Endothelial cell of umbilical vein (primary cell): ENCODE measurements at regions not wholly inside any gene's neighbourhood (a gene's known extent, or its start where the extent isn't known, plus 50 kb on each side); places are given as distances from the start of the nearest gene placed in this dataset.

Source experiments
- BruUV-seq: library from RNA; stranded (reverse); fragments of 400-500 nt; replicated peaks from 2 replicates; lab custom pipeline; 2021; lab: Mats Ljungman, UMichigan
- CTCF ChIA-PET: fragments of 300-600, 350-600 bp; sonication (Branson Sonifier 250); formaldehyde crosslinking; loops from one replicate; lab custom pipeline; 2021; ENCODE audit warnings: antibody characterized with exemption, inconsistent platforms; lab: Charles Lee
- POLR2A ChIA-PET: fragments of 300-600, 350-600 bp; sonication (Branson Sonifier 250); formaldehyde crosslinking; loops from one replicate; lab custom pipeline; 2021; ENCODE audit warnings: antibody characterized with exemption, inconsistent platforms; lab: Charles Lee
- DNase-seq: peaks from one replicate; pipeline ENCODE4 v3.0.0-alpha.2; 2011; ENCODE audit warnings: low read depth, low spot score
- FAIRE-seq: peaks from 2 replicates; lab custom pipeline; 2011; peaks lifted over from hg19 to GRCh38; lab: Jason Lieb, UNC
- H2AFZ ChIP-seq: 2 replicates; pipeline ENCODE4 v1.6.0; 2012; ENCODE audit warnings: low read depth, low read length, control low read depth, inconsistent platforms
- H3K27ac ChIP-seq: 2 replicates; pipeline ENCODE4 v1.5.1; 2011; ENCODE audit warnings: low read depth, mild to moderate bottlenecking, control low read depth, low read length, moderate library complexity; ENCODE audit not compliant: insufficient read depth
- H3K27me3 ChIP-seq, 2 experiments: 2 replicates each; pipeline versions ENCODE4 v1.6.0 to v1.6.1; 2011; ENCODE audit warnings: low read length in 2 of 2, mixed read lengths in 1 of 2; ENCODE audit not compliant: control insufficient read depth in 2 of 2, insufficient read depth in 2 of 2
- H3K36me3 ChIP-seq, 2 experiments: 2 replicates in 1 of 2; 3 replicates in 1 of 2; pipeline ENCODE4 v1.5.1; 2011; ENCODE audit warnings: low read length in 2 of 2, mild to moderate bottlenecking in 1 of 2, moderate library complexity in 1 of 2; ENCODE audit not compliant: control insufficient read depth in 2 of 2, insufficient read depth in 2 of 2; ENCODE audit errors: extremely low read depth in 1 of 2
- H3K4me1 ChIP-seq: 3 replicates; pipeline ENCODE4 v1.5.1; 2011; ENCODE audit warnings: mild to moderate bottlenecking, low read length; ENCODE audit not compliant: control insufficient read depth, insufficient read depth; ENCODE audit errors: extremely low read depth
- H3K4me2 ChIP-seq: 2 replicates; pipeline ENCODE4 v1.6.1; 2011; ENCODE audit warnings: low read length, control low read depth, mixed read lengths; ENCODE audit not compliant: insufficient read depth
- H3K4me3 ChIP-seq, 3 experiments: fragments of 200-600 bp in 1 of 3; sonication (generic), shearing (Covaris generic) in 1 of 3; replicated peaks in 1 of 3; 2 replicates each; pipeline ENCODE4 v1.5.1; 2011 to 2016; ENCODE audit warnings: control low read depth in 3 of 3, low read length in 3 of 3, mild to moderate bottlenecking in 2 of 3, inconsistent platforms in 1 of 3, low read depth in 1 of 3, moderate library complexity in 1 of 3; ENCODE audit not compliant: insufficient read depth in 1 of 3
- H3K79me2 ChIP-seq: 2 replicates; pipeline ENCODE4 v1.6.0; 2012; ENCODE audit warnings: low read length, inconsistent platforms; ENCODE audit not compliant: control insufficient read depth, insufficient read depth
- H3K9ac ChIP-seq: replicated peaks from 2 replicates; pipeline ENCODE3; 2011; ENCODE audit warnings: low read length, control low read depth; ENCODE audit not compliant: insufficient read depth; ENCODE audit errors: extremely low read depth
- H3K9me1 ChIP-seq: replicated peaks from 3 replicates; pipeline ENCODE4 v1.6.0; 2011; ENCODE audit warnings: mild to moderate bottlenecking, low read length; ENCODE audit not compliant: control insufficient read depth, insufficient read depth; ENCODE audit errors: extremely low read depth
- H3K9me3 ChIP-seq: replicated peaks from 2 replicates; pipeline ENCODE4 v1.5.1; 2012; ENCODE audit warnings: low read length, inconsistent platforms; ENCODE audit not compliant: control insufficient read depth, insufficient read depth
- H4K20me1 ChIP-seq: replicated peaks from 2 replicates; pipeline ENCODE3; 2011; ENCODE audit warnings: mild to moderate bottlenecking, low read length; ENCODE audit not compliant: control insufficient read depth, insufficient read depth; ENCODE audit errors: extremely low read depth
- CTCF ChIP-seq, 2 donors: IDR thresholded peaks; 1 replicate in 1 of 2; 2 replicates in 1 of 2; pipeline ENCODE4 v1.5.1; 2011; ENCODE audit warnings: low read length in 2 of 2, mild to moderate bottlenecking in 2 of 2, moderate library complexity in 2 of 2, control low read depth in 1 of 2, inconsistent platforms in 1 of 2, low read depth in 1 of 2; ENCODE audit not compliant: insufficient read depth in 1 of 2; ENCODE audit errors: extremely low read depth in 1 of 2
- EZH2 ChIP-seq: IDR thresholded peaks from 2 replicates; pipeline ENCODE4 v1.6.1; 2012; ENCODE audit warnings: borderline replicate concordance, low read depth, mild to moderate bottlenecking, moderate library complexity, low read length, inconsistent platforms; ENCODE audit not compliant: severe bottlenecking
- FOS ChIP-seq: IDR thresholded peaks from 2 replicates; pipeline ENCODE4 v1.6.1; 2011; ENCODE audit warnings: mild to moderate bottlenecking, low read length, moderate library complexity, borderline replicate concordance; ENCODE audit not compliant: insufficient read depth
- GATA2 ChIP-seq: IDR thresholded peaks from 2 replicates; pipeline ENCODE4 v1.7.0; 2011; ENCODE audit warnings: low read depth, mild to moderate bottlenecking, moderate library complexity, mixed read lengths, low read length; ENCODE audit not compliant: insufficient read length, insufficient read depth
- JUN ChIP-seq: IDR thresholded peaks from 2 replicates; pipeline ENCODE4 v1.6.1; 2011; ENCODE audit warnings: borderline replicate concordance, low read depth; ENCODE audit not compliant: insufficient read length, insufficient read depth
- MYC ChIP-seq: IDR thresholded peaks from one replicate; pipeline ENCODE4 v1.6.1; 2011; ENCODE audit warnings: mild to moderate bottlenecking, low read depth, low read length
- POLR2AphosphoS5 ChIP-seq: IDR thresholded peaks from 2 replicates; pipeline ENCODE4 v1.6.1; 2012; ENCODE audit warnings: low read depth, mild to moderate bottlenecking, control low read depth, low read length, moderate library complexity; ENCODE audit not compliant: insufficient read depth
- dilution Hi-C: fragments of 300-500 bp; cut with MboI; formaldehyde crosslinking; loops from one replicate; pipeline ENCODE4 v1.15.0; 2019; ENCODE audit warnings: low sequenced_read_pairs; ENCODE audit not compliant: extremely low pct_ligation_motif_present
- intact Hi-C: fragments of 100-400 bp; cut with micrococcal nuclease; formaldehyde crosslinking; loops from one replicate; pipeline ENCODE4 v1.10.0; 2022
- TF ChIP-seq, protein P1 (sequence below): IDR thresholded peaks from 2 replicates; pipeline ENCODE4 v1.6.1; 2011; ENCODE audit not compliant: insufficient read depth, insufficient read length

GRCh38 chr1:217089361-217090014 is 366.3 kb upstream of the ESRRG start:
- no TSS peak for BruUV-seq
- H3K36me3 ChIP-seq, result no peaks in the 10 kb centered on the region
- H3K27ac ChIP-seq, result no peak overlapping the region
- no peaks in the 10 kb centered on the region for H3K4me1 ChIP-seq
- no peak overlapping the region for H3K9ac ChIP-seq
- POLR2A ChIA-PET, result no interaction called here
- DNase-seq (no peak), FAIRE-seq (no peak)
- no peaks in the 10 kb centered on the region for H3K9me3 ChIP-seq
- no peaks in the 10 kb centered on the region for H3K9me1 ChIP-seq
- TF ChIP-seq JUN (no peak), FOS (no peak), GATA2 (no peak), CTCF (IDR thresholded peaks at IDR 0.05; ENCODE audit: extremely low read depth in 1 of 2, insufficient read depth in 1 of 2, low read depth in 1 of 2, low read length in 2 of 2) (no peak), EZH2 (no peak), MYC (no peak), POLR2AphosphoS5 (no peak)
- TF ChIP-seq, protein P1, sequence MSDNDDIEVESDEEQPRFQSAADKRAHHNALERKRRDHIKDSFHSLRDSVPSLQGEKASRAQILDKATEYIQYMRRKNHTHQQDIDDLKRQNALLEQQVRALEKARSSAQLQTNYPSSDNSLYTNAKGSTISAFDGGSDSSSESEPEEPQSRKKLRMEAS, result no peak
- CTCF ChIA-PET, result no interaction called here
- no peaks in the 10 kb centered on the region for H3K79me2 ChIP-seq
- H3K4me3 ChIP-seq, result no peak overlapping the region
- dilution Hi-C loops (no loop called here), intact Hi-C loops (no loop called here)
- H2AFZ ChIP-seq, result no peak overlapping the region
- H4K20me1 ChIP-seq, result no peaks in the 10 kb centered on the region
- no peaks in the 10 kb centered on the region for H3K27me3 ChIP-seq
- no peak overlapping the region for H3K4me2 ChIP-seq
